ENCODE measurements at regions not wholly inside any gene's neighbourhood (a gene's known extent, or its start where the extent isn't known, plus 50 kb on each side); places are given as distances from the start of the nearest gene placed in this dataset.

GRCh38 chr2:108167699-108168098, 72.1 kb upstream of the SULT1C3 start:
- Histone ChIP-seq H3K4me3 (replicated peaks in 1 of 2; ENCODE audit: low read depth in 1 of 2, low read length in 2 of 2) (no peak overlapping the region), H3K9me3 (ENCODE audit: control insufficient read depth in 1 of 2, insufficient read depth in 1 of 2, low read depth in 1 of 2, low read length in 2 of 2) (no peaks in the 10 kb centered on the region), H3K27me3 (ENCODE audit: insufficient read depth, low read length) (no peaks in the 10 kb centered on the region), H3K36me3 (ENCODE audit: control insufficient read depth in 1 of 2, insufficient read depth in 2 of 2, low read length in 2 of 2) (no peaks in the 10 kb centered on the region), H3K9ac (ENCODE audit: low read length) (no peak overlapping the region), H2AFZ (ENCODE audit: low read depth, low read length, poor library complexity, severe bottlenecking) (no peak overlapping the region), H4K20me1 (ENCODE audit: insufficient read depth) (no peaks in the 10 kb centered on the region), H3K79me2 (ENCODE audit: insufficient read depth, low read length) (no peaks in the 10 kb centered on the region), H3K4me2 (ENCODE audit: low read length) (no peak overlapping the region), H3K27ac (ENCODE audit: low read depth, low read length) (no peak overlapping the region), H3K9me2 (ENCODE audit: insufficient read depth) (no peaks in the 10 kb centered on the region), H3K4me1 (ENCODE audit: control insufficient read depth in 1 of 2, insufficient read depth in 2 of 2, low read length in 2 of 2) (no peaks in the 10 kb centered on the region)
- BruUV-seq (replicated peaks) = no TSS peak
- TF ChIP-seq YY1 (IDR thresholded peaks at IDR 0.05; ENCODE audit: extremely low read depth, insufficient replicate concordance, low read depth, low read length) (no peak), POLR2AphosphoS5 (IDR thresholded peaks at IDR 0.05; ENCODE audit: low read depth, low read length) (no peak)
- no peak for ATAC-seq
- ChIA-PET CTCF (no interaction called here), POLR2A (no interaction called here), RAD21 (ENCODE audit: low non-redundant PET in 1 of 2, low total read pairs in 2 of 2, uncharacterized antibody in 2 of 2, unreplicated experiment in 2 of 2) (no interaction called here)
- no peak for DNase-seq (ENCODE audit: low read depth, low spot score)
- intact Hi-C loops (cut with micrococcal nuclease) = no loop called here

- Histone ChIP-seq H3K9me2 (ENCODE audit: insufficient read depth) (no peaks in the 10 kb centered on the region), H4K20me1 (ENCODE audit: insufficient read depth) (no peaks in the 10 kb centered on the region), H2AFZ (ENCODE audit: low read depth, low read length, poor library complexity, severe bottlenecking) (no peak overlapping the region), H3K9ac (ENCODE audit: low read length) (no peak overlapping the region), H3K4me2 (ENCODE audit: low read length) (no peak overlapping the region), H3K27ac (ENCODE audit: low read depth, low read length) (no peak overlapping the region), H3K4me3 (replicated peaks in 1 of 2; ENCODE audit: low read depth in 1 of 2, low read length in 2 of 2) (no peak overlapping the region), H3K4me1 (ENCODE audit: control insufficient read depth in 1 of 2, insufficient read depth in 2 of 2, low read length in 2 of 2) (no peaks in the 10 kb centered on the region), H3K27me3 (ENCODE audit: insufficient read depth, low read length) (no peaks in the 10 kb centered on the region), H3K9me3 (ENCODE audit: control insufficient read depth in 1 of 2, insufficient read depth in 1 of 2, low read depth in 1 of 2, low read length in 2 of 2) (no peaks in the 10 kb centered on the region), H3K36me3 (ENCODE audit: control insufficient read depth in 1 of 2, insufficient read depth in 2 of 2, low read length in 2 of 2) (no peaks in the 10 kb centered on the region), H3K79me2 (ENCODE audit: insufficient read depth, low read length) (no peaks in the 10 kb centered on the region)
- DNase-seq (ENCODE audit: low read depth, low spot score) = no peak
- peak; percentile 40; the same call in 1 of the 2 replicates for ATAC-seq
- RAD21 ChIA-PET (ENCODE audit: low non-redundant PET in 1 of 2, low total read pairs in 2 of 2, uncharacterized antibody in 2 of 2, unreplicated experiment in 2 of 2) = no interaction called here
- BruUV-seq (replicated peaks) = no TSS peak
- POLR2A ChIA-PET = no interaction called here
- intact Hi-C loops (cut with micrococcal nuclease) = no loop called here
- CTCF ChIA-PET = interaction anchor here (0.6 to 1.1 kb wide), 4 partner anchors 11 to 41 kb away, joined by 3 to 5 read pairs (median 3); no protein-coding TSS in a partner anchor
- TF ChIP-seq MAX (IDR thresholded peaks at IDR 0.05) = no peak
- peak; percentile 12 to 61 (median 40); a peak in 4 of 6 replicates for TF ChIP-seq CTCF (IDR thresholded peaks at IDR 0.05 in 2 of 3, conservative IDR thresholded peaks at IDR 0.05 in 1 of 3; ENCODE audit: borderline replicate concordance in 1 of 3, insufficient read depth in 1 of 3, low read depth in 2 of 3, low read length in 2 of 3)
Measured at GRCh38 chr2:108169982-108170625, 69.7 kb upstream of the SULT1C3 start.

Data from HCT116 (cell line).